ENCODE measurements at regions not wholly inside any gene's neighbourhood (a gene's known extent, or its start where the extent isn't known, plus 50 kb on each side); places are given as distances from the start of the nearest gene placed in this dataset.

DNA sequence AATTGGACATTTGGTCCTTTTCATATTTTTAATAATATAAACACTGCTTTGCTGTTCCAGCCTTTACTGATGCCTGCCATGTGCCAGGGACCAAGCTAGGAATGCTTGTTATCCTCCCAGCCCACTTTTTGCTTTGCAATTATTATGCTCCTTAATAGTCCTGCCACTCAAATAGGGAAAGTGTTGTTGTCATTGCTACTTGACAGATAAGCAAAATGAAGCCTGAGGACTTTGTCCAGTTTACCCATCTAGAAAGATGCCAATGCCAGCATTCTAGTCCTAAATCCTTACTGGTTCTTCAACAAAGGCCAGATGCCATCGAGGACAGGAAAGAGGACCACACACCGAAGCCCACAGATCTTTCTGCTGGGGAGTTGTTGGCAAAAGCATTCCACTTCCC is 246.5 kb downstream of the EMP1 start:
- no peaks in the 10 kb centered on the region for H3K36me3 Mint-ChIP-seq
- H3K27ac Mint-ChIP-seq: no peak overlapping the region
- CTCF ChIA-PET: no interaction called here
- ATAC-seq: no peak
- DNase-seq: no peak
- H3K4me1 Mint-ChIP-seq: no peaks in the 10 kb centered on the region
- H3K9me3 Mint-ChIP-seq (ENCODE audit: low read depth): no peaks in the 10 kb centered on the region
- H3K4me3 Mint-ChIP-seq: no peak overlapping the region
- H3K27me3 Mint-ChIP-seq: peaks cover 4% of the 10 kb centered on the region

DNA sequence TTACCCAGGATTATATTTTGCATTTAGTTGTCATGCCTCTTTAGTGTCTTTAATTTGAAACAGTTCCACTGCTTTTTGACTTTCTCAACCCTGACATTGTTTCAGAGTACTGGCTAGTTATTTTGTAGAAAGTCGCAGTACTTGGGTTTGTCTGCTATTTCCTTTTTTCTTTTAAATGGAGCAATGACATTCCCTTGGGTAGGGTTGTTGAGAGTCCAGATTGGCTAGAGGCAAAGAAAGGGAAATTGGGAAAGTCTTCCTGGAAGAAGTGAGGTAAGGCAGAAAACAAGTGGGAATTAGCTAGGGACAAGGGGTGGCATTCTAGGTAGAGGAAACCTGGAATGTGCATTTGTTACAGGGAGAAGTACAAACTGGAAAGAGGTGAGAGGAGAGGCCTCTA is 245.9 kb downstream of the EMP1 start:
- no peaks in the 10 kb centered on the region for H3K4me1 Mint-ChIP-seq
- peaks cover 4% of the 10 kb centered on the region for H3K27me3 Mint-ChIP-seq
- DNase-seq: no peak
- H3K4me3 Mint-ChIP-seq: no peak overlapping the region
- CTCF ChIA-PET: no interaction called here
- H3K27ac Mint-ChIP-seq: no peak overlapping the region
- no peak for ATAC-seq
- H3K36me3 Mint-ChIP-seq: no peaks in the 10 kb centered on the region
- H3K9me3 Mint-ChIP-seq (ENCODE audit: low read depth): no peaks in the 10 kb centered on the region

- no peak overlapping the region for H3K4me3 Mint-ChIP-seq
These were observed 244.3 kb downstream of the EMP1 start for GRCh38 chr12:13440844-13441243.

DNA sequence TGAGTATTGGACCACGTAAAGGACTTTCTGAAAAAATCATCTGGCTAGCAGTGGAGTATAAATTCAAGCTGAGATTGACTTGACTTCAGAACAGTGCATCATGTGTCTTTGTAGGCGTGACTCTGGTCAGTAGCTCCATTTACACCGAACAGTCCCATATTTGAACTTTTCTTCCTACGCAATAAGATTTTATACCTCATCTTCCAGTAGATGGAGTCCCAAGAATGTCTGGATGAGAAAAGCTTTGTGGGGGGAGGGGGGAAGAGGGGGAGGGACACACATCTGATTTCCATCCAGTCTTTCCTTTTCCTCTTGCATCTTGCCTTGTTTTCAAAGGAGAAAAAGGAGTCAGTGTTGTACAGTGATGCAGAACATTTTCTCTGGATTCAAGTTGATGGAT is 241.0 kb downstream of the EMP1 start:
- no peak overlapping the region for H3K4me3 Mint-ChIP-seq
- H3K27me3 Mint-ChIP-seq: peaks cover 1% of the 10 kb centered on the region
- H3K36me3 Mint-ChIP-seq: no peaks in the 10 kb centered on the region
- no peak overlapping the region for H3K27ac Mint-ChIP-seq
- no peak for ATAC-seq
- CTCF ChIA-PET: no interaction called here
- H3K9me3 Mint-ChIP-seq (ENCODE audit: low read depth): no peaks in the 10 kb centered on the region
- no peaks in the 10 kb centered on the region for H3K4me1 Mint-ChIP-seq
- DNase-seq: no peak

More at GRCh38 chr12:13440844-13441243, 244.3 kb downstream of the EMP1 start:
- Mint-ChIP-seq H3K4me1 (no peaks in the 10 kb centered on the region), H3K9me3 (ENCODE audit: low read depth) (no peaks in the 10 kb centered on the region), H3K36me3 (no peaks in the 10 kb centered on the region), H3K27me3 (peaks cover 4% of the 10 kb centered on the region), H3K27ac (no peak overlapping the region)
- ATAC-seq: no peak
- CTCF ChIA-PET: no interaction called here
- DNase-seq: no peak

GRCh38 chr12:13436696-13437391 is 240.3 kb downstream of the EMP1 start:
- no peaks in the 10 kb centered on the region for H3K9me3 Mint-ChIP-seq (ENCODE audit: low read depth)
- DNase-seq (no peak), ATAC-seq (no peak)
- no peaks in the 10 kb centered on the region for H3K4me1 Mint-ChIP-seq
- H3K4me3 Mint-ChIP-seq: no peak overlapping the region
- no peaks in the 10 kb centered on the region for H3K27me3 Mint-ChIP-seq
- H3K36me3 Mint-ChIP-seq: no peaks in the 10 kb centered on the region
- no peak overlapping the region for H3K27ac Mint-ChIP-seq
- CTCF ChIA-PET: no interaction called here

DNA sequence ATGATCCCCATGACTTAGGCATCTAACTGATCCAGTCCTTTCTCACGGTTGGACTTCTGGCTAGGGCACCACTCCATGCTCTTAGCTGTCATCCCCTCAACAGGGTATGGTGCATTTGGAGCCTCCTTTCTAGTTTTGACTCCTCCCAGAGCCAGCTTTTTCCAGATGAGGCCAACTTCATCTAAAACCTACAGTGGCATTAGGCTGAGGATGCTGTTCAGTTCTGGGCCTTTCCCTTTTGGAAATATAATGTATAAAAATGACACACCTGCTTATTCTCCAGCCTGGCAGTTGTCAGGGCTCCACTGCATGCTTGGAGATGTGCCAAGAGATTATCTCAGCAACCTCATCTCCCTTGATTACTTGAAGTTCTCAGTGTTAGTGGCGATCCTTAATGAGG is 239.7 kb downstream of the EMP1 start:
- H3K36me3 Mint-ChIP-seq: no peaks in the 10 kb centered on the region

GRCh38 chr12:13435235-13435933 is 238.9 kb downstream of the EMP1 start:
- CTCF ChIA-PET: no interaction called here
- DNase-seq (no peak), ATAC-seq (no peak)
- Mint-ChIP-seq H3K9me3 (ENCODE audit: low read depth) (no peaks in the 10 kb centered on the region), H3K27me3 (no peaks in the 10 kb centered on the region), H3K4me1 (no peaks in the 10 kb centered on the region), H3K27ac (no peak overlapping the region), H3K36me3 (no peaks in the 10 kb centered on the region), H3K4me3 (no peak overlapping the region)

More for the DNA sequence above, 239.7 kb downstream of the EMP1 start:
- no peak overlapping the region for H3K27ac Mint-ChIP-seq
- no peak overlapping the region for H3K4me3 Mint-ChIP-seq
- no peaks in the 10 kb centered on the region for H3K9me3 Mint-ChIP-seq (ENCODE audit: low read depth)
- no peaks in the 10 kb centered on the region for H3K4me1 Mint-ChIP-seq
- ATAC-seq (no peak), DNase-seq (no peak)
- CTCF ChIA-PET: no interaction called here
- H3K27me3 Mint-ChIP-seq: no peaks in the 10 kb centered on the region

DNA sequence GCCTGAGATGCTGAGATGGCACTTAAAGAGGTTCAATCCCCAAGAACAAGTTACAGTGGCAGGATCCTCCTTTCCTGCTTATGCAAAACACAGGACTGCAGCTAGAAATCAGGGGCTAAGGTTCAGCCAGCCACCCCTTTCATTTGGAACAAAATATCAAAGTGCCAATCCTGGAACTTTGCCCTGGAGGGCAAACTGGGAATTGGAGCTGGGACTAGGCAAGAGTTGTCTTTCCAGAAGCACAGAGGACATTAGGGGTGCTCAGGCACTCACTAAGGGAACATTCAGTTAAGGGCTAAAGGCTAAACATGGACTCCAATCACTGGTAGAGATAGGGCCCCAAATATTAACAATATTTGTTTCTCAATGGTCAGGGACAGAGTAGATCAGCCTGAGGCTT is 237.2 kb downstream of the EMP1 start:
- Mint-ChIP-seq H3K4me1 (no peaks in the 10 kb centered on the region), H3K9me3 (ENCODE audit: low read depth) (no peaks in the 10 kb centered on the region), H3K27me3 (no peaks in the 10 kb centered on the region), H3K36me3 (no peaks in the 10 kb centered on the region), H3K4me3 (no peak overlapping the region), H3K27ac (no peak overlapping the region)
- CTCF ChIA-PET: no interaction called here
- no peak for ATAC-seq
- DNase-seq: no peak

- Mint-ChIP-seq H3K4me1 (no peaks in the 10 kb centered on the region), H3K27me3 (no peaks in the 10 kb centered on the region), H3K9me3 (ENCODE audit: low read depth) (no peaks in the 10 kb centered on the region), H3K36me3 (no peaks in the 10 kb centered on the region), H3K4me3 (no peak overlapping the region), H3K27ac (no peak overlapping the region)
- DNase-seq (no peak), ATAC-seq (no peak)
- CTCF ChIA-PET: no interaction called here
These were observed 234.5 kb downstream of the EMP1 start for GRCh38 chr12:13431041-13431440.

DNA sequence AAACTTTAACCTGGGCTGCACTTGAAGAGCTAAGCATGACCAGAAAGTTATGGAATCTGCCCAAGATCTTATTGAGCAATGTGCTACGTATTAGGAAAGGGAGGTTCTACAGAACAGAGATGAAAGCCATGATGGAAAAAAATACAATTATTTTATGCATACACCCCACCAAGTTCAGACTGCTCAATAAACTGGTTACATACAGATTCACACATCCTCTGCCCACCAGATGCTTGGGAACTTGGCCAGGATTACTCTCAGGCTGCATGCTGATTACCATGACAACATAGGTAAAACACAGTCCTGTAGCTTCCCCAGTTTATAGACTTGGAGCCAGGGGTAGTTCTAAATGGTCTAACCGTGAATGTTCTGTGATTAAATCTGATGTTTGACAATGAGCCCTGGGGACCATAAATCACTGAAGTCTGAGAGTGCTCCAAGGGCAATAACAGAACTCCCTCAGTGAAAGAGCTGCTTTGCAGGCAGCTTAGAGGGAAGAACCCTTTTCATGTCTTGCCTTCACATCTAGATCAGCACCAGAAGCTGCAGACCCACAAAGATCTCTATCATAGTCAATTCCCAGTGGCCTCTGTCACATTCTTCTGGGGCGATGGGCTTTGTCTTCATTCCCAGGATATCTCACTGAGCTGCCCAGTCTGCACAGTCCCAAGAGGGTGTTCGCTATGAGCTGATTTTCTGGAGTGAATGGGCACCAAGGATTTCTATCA is 232.2 kb downstream of the EMP1 start:
- Mint-ChIP-seq H3K27me3 (no peaks in the 10 kb centered on the region), H3K36me3 (no peaks in the 10 kb centered on the region), H3K27ac (no peak overlapping the region), H3K9me3 (ENCODE audit: low read depth) (no peaks in the 10 kb centered on the region), H3K4me1 (no peaks in the 10 kb centered on the region), H3K4me3 (no peak overlapping the region)
- CTCF ChIA-PET: no interaction called here
- ATAC-seq (no peak), DNase-seq (no peak)

DNA sequence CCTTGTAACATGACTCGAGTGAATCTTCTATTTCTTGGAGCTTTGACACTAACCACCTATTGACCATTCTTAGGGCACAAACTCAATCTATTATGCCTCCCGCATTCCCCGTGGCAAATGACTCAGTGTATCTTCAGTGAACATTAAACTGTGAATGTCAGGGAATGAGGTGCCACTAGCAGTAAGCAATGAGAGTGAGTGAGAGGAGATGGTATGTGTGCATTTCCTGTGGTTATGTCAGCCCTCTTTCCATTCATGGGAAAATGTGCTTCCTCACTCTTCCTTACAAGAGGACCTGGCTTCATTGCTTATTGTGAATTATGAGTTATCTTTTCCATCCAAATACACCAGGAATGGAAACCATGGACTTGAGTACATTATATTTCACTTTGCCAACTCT is 229.2 kb downstream of the EMP1 start:
- no peaks in the 10 kb centered on the region for H3K36me3 Mint-ChIP-seq

DNA sequence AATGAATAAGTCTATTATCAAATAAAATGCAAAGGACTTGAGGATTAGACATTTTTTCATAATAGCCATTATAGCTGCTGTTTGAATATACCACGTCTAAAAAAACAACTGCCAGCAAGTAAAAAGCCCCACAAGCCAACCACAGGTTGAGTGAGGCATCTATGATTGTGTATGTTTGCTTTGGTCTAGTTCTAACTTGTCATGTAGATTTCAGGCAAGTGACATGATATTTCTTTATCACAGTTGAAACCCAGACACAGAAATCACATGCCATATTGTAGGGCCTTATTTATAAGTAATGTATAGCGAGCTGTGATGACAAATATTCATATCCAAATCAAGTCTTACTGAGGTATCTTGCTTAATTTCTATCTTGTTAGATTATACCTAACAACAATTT is 225.8 kb downstream of the EMP1 start:
- no peaks in the 10 kb centered on the region for H3K9me3 Mint-ChIP-seq (ENCODE audit: low read depth)
- no peaks in the 10 kb centered on the region for H3K27me3 Mint-ChIP-seq
- H3K4me3 Mint-ChIP-seq: no peak overlapping the region
- no peak for DNase-seq
- no peaks in the 10 kb centered on the region for H3K4me1 Mint-ChIP-seq
- ATAC-seq: no peak
- H3K27ac Mint-ChIP-seq: no peak overlapping the region
- no peaks in the 10 kb centered on the region for H3K36me3 Mint-ChIP-seq
- CTCF ChIA-PET: no interaction called here

More for the DNA sequence above, 229.2 kb downstream of the EMP1 start:
- Mint-ChIP-seq H3K4me1 (no peaks in the 10 kb centered on the region), H3K9me3 (ENCODE audit: low read depth) (no peaks in the 10 kb centered on the region), H3K4me3 (no peak overlapping the region), H3K27me3 (no peaks in the 10 kb centered on the region), H3K27ac (no peak overlapping the region)
- CTCF ChIA-PET: no interaction called here
- ATAC-seq (no peak), DNase-seq (no peak)

DNA sequence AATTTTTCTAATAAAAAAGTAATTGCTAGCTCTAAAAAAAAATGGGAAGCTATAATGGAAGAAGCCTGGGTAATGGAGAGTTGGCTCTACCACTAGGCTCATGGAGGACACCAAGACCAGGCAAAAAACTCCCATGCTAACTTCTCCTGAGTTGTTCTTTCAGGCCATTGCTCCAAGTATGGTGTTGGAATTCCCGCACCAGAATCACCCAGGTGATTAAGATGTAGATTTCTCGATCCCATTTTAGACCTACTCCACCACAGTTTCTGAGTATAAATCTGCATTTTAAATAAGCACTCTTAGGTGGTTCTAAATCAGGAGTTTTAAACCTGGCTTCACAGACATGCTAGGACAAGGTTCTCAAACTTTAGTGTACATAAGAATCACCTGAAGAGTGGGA is 221.0 kb downstream of the EMP1 start:
- DNase-seq (no peak), ATAC-seq (no peak)
- H3K27me3 Mint-ChIP-seq: peaks cover 6% of the 10 kb centered on the region
- H3K9me3 Mint-ChIP-seq (ENCODE audit: low read depth): no peaks in the 10 kb centered on the region
- no peaks in the 10 kb centered on the region for H3K4me1 Mint-ChIP-seq
- H3K27ac Mint-ChIP-seq: no peak overlapping the region
- H3K4me3 Mint-ChIP-seq: no peak overlapping the region
- CTCF ChIA-PET: no interaction called here
- H3K36me3 Mint-ChIP-seq: no peaks in the 10 kb centered on the region

DNA sequence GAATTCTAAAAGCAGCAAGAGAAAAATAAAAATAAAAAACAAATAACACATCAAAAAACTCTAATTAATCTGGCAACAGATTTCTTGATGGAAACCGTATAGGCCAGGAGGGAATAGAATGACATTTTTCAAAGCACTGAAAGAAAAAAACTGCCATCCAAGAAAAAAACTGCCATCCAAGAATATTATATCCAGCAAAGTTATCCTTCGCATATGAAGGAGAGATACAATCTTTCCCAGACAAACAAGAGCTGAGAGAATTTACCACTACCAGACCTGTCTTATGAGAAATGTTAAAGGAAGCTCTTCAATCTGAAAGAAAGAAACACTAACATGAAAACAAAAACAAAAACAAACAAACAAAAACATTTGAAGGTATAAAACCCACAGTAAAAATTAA is 214.8 kb downstream of the EMP1 start:
- H3K9me3 Mint-ChIP-seq (ENCODE audit: low read depth): no peaks in the 10 kb centered on the region
- no peaks in the 10 kb centered on the region for H3K4me1 Mint-ChIP-seq
- no peak overlapping the region for H3K4me3 Mint-ChIP-seq
- H3K27ac Mint-ChIP-seq: no peak overlapping the region
- CTCF ChIA-PET: no interaction called here
- peaks cover 10% of the 10 kb centered on the region for H3K27me3 Mint-ChIP-seq
- H3K36me3 Mint-ChIP-seq: no peaks in the 10 kb centered on the region
- DNase-seq (no peak), ATAC-seq (no peak)
